ENCODE measurements at regions not wholly inside any gene's neighbourhood (a gene's known extent, or its start where the extent isn't known, plus 50 kb on each side); places are given as distances from the start of the nearest gene placed in this dataset.

DNA sequence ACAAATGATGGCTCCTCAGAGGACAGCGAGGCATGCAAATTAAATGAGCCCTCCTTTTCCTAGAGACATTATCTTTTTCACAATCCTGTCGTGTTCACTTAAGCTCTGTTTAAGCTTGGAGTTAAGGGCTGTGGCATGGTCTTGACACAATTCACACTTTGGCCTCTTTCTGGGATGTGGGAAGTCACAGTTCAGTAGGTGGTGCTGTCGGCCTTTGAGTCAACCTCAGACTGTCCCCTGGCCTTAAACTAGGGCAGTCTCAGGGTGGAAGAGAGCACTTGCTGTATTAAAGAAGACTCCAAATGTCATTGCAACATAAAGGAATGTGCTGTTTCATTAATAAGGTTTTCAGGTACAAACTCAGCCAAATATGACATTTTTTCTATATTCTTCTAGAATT, 351.0 kb downstream of the MCTP2 start:
- no peak overlapping the region for H3K9ac ChIP-seq (ENCODE audit: low read length)
- no peaks in the 10 kb centered on the region for H3K36me3 ChIP-seq (ENCODE audit: insufficient read depth, low read length)
- no peak overlapping the region for H2AFZ ChIP-seq (ENCODE audit: low read length)
- no peak overlapping the region for H3K4me2 ChIP-seq (ENCODE audit: low read length)
- H3K9me2 ChIP-seq (ENCODE audit: low read depth, low read length): no peaks in the 10 kb centered on the region
- no peaks in the 10 kb centered on the region for H3K79me2 ChIP-seq (ENCODE audit: insufficient read depth, low read length)
- no peaks in the 10 kb centered on the region for H3K9me3 ChIP-seq (ENCODE audit: low read length)
- no peak overlapping the region for H3K27ac ChIP-seq (ENCODE audit: low read depth, low read length, poor library complexity, severe bottlenecking)
- no peaks in the 10 kb centered on the region for H3F3A ChIP-seq (ENCODE audit: insufficient read depth, low read length)
- no peaks in the 10 kb centered on the region for H3K27me3 ChIP-seq (ENCODE audit: insufficient read depth, low read length)
- no peaks in the 10 kb centered on the region for H4K20me1 ChIP-seq (ENCODE audit: insufficient read depth, low read length)
- TF ChIP-seq EZH2 (IDR thresholded peaks at IDR 0.05; ENCODE audit: borderline replicate concordance, low read length): no peak
- TF ChIP-seq, protein P1, sequence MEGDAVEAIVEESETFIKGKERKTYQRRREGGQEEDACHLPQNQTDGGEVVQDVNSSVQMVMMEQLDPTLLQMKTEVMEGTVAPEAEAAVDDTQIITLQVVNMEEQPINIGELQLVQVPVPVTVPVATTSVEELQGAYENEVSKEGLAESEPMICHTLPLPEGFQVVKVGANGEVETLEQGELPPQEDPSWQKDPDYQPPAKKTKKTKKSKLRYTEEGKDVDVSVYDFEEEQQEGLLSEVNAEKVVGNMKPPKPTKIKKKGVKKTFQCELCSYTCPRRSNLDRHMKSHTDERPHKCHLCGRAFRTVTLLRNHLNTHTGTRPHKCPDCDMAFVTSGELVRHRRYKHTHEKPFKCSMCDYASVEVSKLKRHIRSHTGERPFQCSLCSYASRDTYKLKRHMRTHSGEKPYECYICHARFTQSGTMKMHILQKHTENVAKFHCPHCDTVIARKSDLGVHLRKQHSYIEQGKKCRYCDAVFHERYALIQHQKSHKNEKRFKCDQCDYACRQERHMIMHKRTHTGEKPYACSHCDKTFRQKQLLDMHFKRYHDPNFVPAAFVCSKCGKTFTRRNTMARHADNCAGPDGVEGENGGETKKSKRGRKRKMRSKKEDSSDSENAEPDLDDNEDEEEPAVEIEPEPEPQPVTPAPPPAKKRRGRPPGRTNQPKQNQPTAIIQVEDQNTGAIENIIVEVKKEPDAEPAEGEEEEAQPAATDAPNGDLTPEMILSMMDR (IDR thresholded peaks at IDR 0.05; ENCODE audit: low read length): peak; percentile 54; the same call in 1 of the 2 replicates
- H3K4me1 ChIP-seq (ENCODE audit: insufficient read depth, low read length, severe bottlenecking): no peaks in the 10 kb centered on the region
- no peak overlapping the region for H3K4me3 ChIP-seq (ENCODE audit: low read depth, low read length, poor library complexity, severe bottlenecking)

- H3F3A ChIP-seq (ENCODE audit: insufficient read depth, low read length): no peaks in the 10 kb centered on the region
- H3K27ac ChIP-seq (ENCODE audit: low read depth, low read length, poor library complexity, severe bottlenecking): no peak overlapping the region
- H4K20me1 ChIP-seq (ENCODE audit: insufficient read depth, low read length): no peaks in the 10 kb centered on the region
- no peaks in the 10 kb centered on the region for H3K79me2 ChIP-seq (ENCODE audit: insufficient read depth, low read length)
- H3K4me3 ChIP-seq (ENCODE audit: low read depth, low read length, poor library complexity, severe bottlenecking): no peak overlapping the region
- H3K9me2 ChIP-seq (ENCODE audit: low read depth, low read length): no peaks in the 10 kb centered on the region
- no peak overlapping the region for H3K4me2 ChIP-seq (ENCODE audit: low read length)
- H3K36me3 ChIP-seq (ENCODE audit: insufficient read depth, low read length): no peaks in the 10 kb centered on the region
- no peaks in the 10 kb centered on the region for H3K27me3 ChIP-seq (ENCODE audit: insufficient read depth, low read length)
- TF ChIP-seq, protein P1 (IDR thresholded peaks at IDR 0.05; ENCODE audit: low read length): no peak
- TF ChIP-seq EZH2 (IDR thresholded peaks at IDR 0.05; ENCODE audit: borderline replicate concordance, low read length): no peak
- H3K4me1 ChIP-seq (ENCODE audit: insufficient read depth, low read length, severe bottlenecking): no peaks in the 10 kb centered on the region
- H3K9me3 ChIP-seq (ENCODE audit: low read length): no peaks in the 10 kb centered on the region
- no peak overlapping the region for H2AFZ ChIP-seq (ENCODE audit: low read length)
- H3K9ac ChIP-seq (ENCODE audit: low read length): no peak overlapping the region
Observed at GRCh38 chr15:94584833-94585244, 353.5 kb downstream of the MCTP2 start.

DNA sequence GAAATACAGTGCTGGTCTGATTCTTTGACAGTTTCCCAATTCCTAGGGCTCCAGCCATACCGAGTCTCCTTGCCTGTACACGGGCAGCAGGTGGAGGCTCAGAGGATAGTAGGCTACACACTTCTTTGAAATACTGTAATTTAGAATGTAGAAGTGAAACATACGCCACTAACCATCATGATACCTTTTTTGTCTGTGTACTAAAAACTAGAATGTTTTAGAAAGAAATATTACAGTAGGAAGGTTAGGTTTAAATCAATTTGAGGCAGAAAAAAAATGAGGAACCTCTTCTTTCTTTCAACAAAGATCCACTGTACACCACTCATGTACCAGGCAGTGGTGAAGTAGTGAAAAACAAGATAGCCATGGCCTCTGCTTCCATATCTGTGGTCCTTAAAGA, 354.7 kb downstream of the MCTP2 start:
- TF ChIP-seq EZH2 (IDR thresholded peaks at IDR 0.05; ENCODE audit: borderline replicate concordance, low read length): no peak
- TF ChIP-seq, protein P1 (IDR thresholded peaks at IDR 0.05; ENCODE audit: low read length): no peak

More for the DNA sequence above, 354.7 kb downstream of the MCTP2 start:
- Histone ChIP-seq H3K4me2 (ENCODE audit: low read length) (no peak overlapping the region), H3K9me2 (ENCODE audit: low read depth, low read length) (no peaks in the 10 kb centered on the region), H3K36me3 (ENCODE audit: insufficient read depth, low read length) (no peaks in the 10 kb centered on the region), H3F3A (ENCODE audit: insufficient read depth, low read length) (no peaks in the 10 kb centered on the region), H4K20me1 (ENCODE audit: insufficient read depth, low read length) (no peaks in the 10 kb centered on the region), H2AFZ (ENCODE audit: low read length) (no peak overlapping the region), H3K27ac (ENCODE audit: low read depth, low read length, poor library complexity, severe bottlenecking) (no peak overlapping the region), H3K9me3 (ENCODE audit: low read length) (no peaks in the 10 kb centered on the region), H3K4me1 (ENCODE audit: insufficient read depth, low read length, severe bottlenecking) (no peaks in the 10 kb centered on the region), H3K4me3 (ENCODE audit: low read depth, low read length, poor library complexity, severe bottlenecking) (no peak overlapping the region), H3K9ac (ENCODE audit: low read length) (no peak overlapping the region), H3K27me3 (ENCODE audit: insufficient read depth, low read length) (no peaks in the 10 kb centered on the region), H3K79me2 (ENCODE audit: insufficient read depth, low read length) (no peaks in the 10 kb centered on the region)
